ENCODE measurements at regions not wholly inside any gene's neighbourhood (a gene's known extent, or its start where the extent isn't known, plus 50 kb on each side); places are given as distances from the start of the nearest gene placed in this dataset.

- no peak overlapping the region for H3K27ac ChIP-seq (ENCODE audit: low read depth, low read length)
- TF ChIP-seq CTCF (IDR thresholded peaks at IDR 0.05; ENCODE audit: insufficient read depth, low read length, poor library complexity, severe bottlenecking) (no peak), EZH2phosphoT487 (conservative IDR thresholded peaks at IDR 0.05; ENCODE audit: low read length) (no peak)
- no peaks in the 10 kb centered on the region for H3K27me3 ChIP-seq (ENCODE audit: low read length)
- H3K79me2 ChIP-seq (ENCODE audit: insufficient read depth, low read length) = no peaks in the 10 kb centered on the region
- no peaks in the 10 kb centered on the region for H3F3A ChIP-seq (ENCODE audit: insufficient read depth)
- no peaks in the 10 kb centered on the region for H3K9me2 ChIP-seq (replicated peaks; ENCODE audit: insufficient read depth, low read length)
- H3K9me3 ChIP-seq (ENCODE audit: insufficient read depth, low read length) = no peaks in the 10 kb centered on the region
- no peak overlapping the region for H2AFZ ChIP-seq (ENCODE audit: low read depth, low read length, severe bottlenecking)
- H3K36me3 ChIP-seq (ENCODE audit: low read length) = no peaks in the 10 kb centered on the region
- H4K20me1 ChIP-seq (ENCODE audit: low read depth, low read length) = no peaks in the 10 kb centered on the region
- H3K9ac ChIP-seq (ENCODE audit: low read length) = no peak overlapping the region
- H3K4me2 ChIP-seq (ENCODE audit: low read depth, low read length, poor library complexity, severe bottlenecking) = no peak overlapping the region
- H3K4me3 ChIP-seq (ENCODE audit: insufficient read depth, low read length, poor library complexity, severe bottlenecking) = no peak overlapping the region
Observed at GRCh38 chr13:74883834-74884233, 598.1 kb downstream of the TBC1D4 start.

- Histone ChIP-seq H3F3A (ENCODE audit: insufficient read depth) (no peaks in the 10 kb centered on the region), H3K9me3 (ENCODE audit: insufficient read depth, low read length) (no peaks in the 10 kb centered on the region), H3K4me2 (ENCODE audit: low read depth, low read length, poor library complexity, severe bottlenecking) (no peak overlapping the region), H3K9ac (ENCODE audit: low read length) (no peak overlapping the region), H3K9me2 (replicated peaks; ENCODE audit: insufficient read depth, low read length) (0 out of 2 replicates have a peak, but pooled peaks cover 3% of the 10 kb centered on the region), H3K4me3 (ENCODE audit: insufficient read depth, low read length, poor library complexity, severe bottlenecking) (no peak overlapping the region), H2AFZ (ENCODE audit: low read depth, low read length, severe bottlenecking) (no peak overlapping the region), H3K79me2 (ENCODE audit: insufficient read depth, low read length) (no peaks in the 10 kb centered on the region), H3K27ac (ENCODE audit: low read depth, low read length) (no peak overlapping the region), H3K27me3 (ENCODE audit: low read length) (no peaks in the 10 kb centered on the region), H4K20me1 (ENCODE audit: low read depth, low read length) (no peaks in the 10 kb centered on the region), H3K36me3 (ENCODE audit: low read length) (no peaks in the 10 kb centered on the region)
- TF ChIP-seq CTCF (IDR thresholded peaks at IDR 0.05; ENCODE audit: insufficient read depth, low read length, poor library complexity, severe bottlenecking) = no peak
- TF ChIP-seq EZH2phosphoT487 (conservative IDR thresholded peaks at IDR 0.05; ENCODE audit: low read length) = no peak
Observed at GRCh38 chr13:74871369-74872070, 610.4 kb downstream of the TBC1D4 start.

DNA sequence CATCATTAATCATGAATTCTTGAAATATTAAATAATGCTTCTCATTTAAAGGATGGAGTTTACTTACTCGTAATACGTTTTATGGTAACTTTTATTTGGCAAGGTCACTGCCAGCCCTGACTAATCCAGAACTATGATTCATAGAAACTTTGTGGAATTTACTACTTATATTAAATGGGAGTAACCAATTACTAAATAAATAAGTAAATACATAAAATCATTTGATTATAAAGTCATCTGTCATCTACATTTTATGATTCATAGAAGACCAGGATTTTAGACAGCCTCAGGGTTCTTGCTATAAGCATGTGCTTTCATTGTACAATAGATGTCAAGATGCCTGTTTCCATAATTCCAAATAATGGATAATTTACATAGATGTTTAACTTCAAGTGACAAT lies 611.1 kb downstream of the TBC1D4 start:
- no peaks in the 10 kb centered on the region for H4K20me1 ChIP-seq (ENCODE audit: low read depth, low read length)
- no peaks in the 10 kb centered on the region for H3K36me3 ChIP-seq (ENCODE audit: low read length)
- H3K9ac ChIP-seq (ENCODE audit: low read length) = no peak overlapping the region
- no peaks in the 10 kb centered on the region for H3K9me3 ChIP-seq (ENCODE audit: insufficient read depth, low read length)
- no peak overlapping the region for H2AFZ ChIP-seq (ENCODE audit: low read depth, low read length, severe bottlenecking)
- no peaks in the 10 kb centered on the region for H3K79me2 ChIP-seq (ENCODE audit: insufficient read depth, low read length)
- no peak overlapping the region for H3K27ac ChIP-seq (ENCODE audit: low read depth, low read length)
- no peaks in the 10 kb centered on the region for H3K27me3 ChIP-seq (ENCODE audit: low read length)
- no peak overlapping the region for H3K4me2 ChIP-seq (ENCODE audit: low read depth, low read length, poor library complexity, severe bottlenecking)
- 0 out of 2 replicates have a peak, but pooled peaks cover 3% of the 10 kb centered on the region for H3K9me2 ChIP-seq (replicated peaks; ENCODE audit: insufficient read depth, low read length)
- no peak for TF ChIP-seq EZH2phosphoT487 (conservative IDR thresholded peaks at IDR 0.05; ENCODE audit: low read length)
- no peak for TF ChIP-seq CTCF (IDR thresholded peaks at IDR 0.05; ENCODE audit: insufficient read depth, low read length, poor library complexity, severe bottlenecking)
- H3F3A ChIP-seq (ENCODE audit: insufficient read depth) = no peaks in the 10 kb centered on the region
- no peak overlapping the region for H3K4me3 ChIP-seq (ENCODE audit: insufficient read depth, low read length, poor library complexity, severe bottlenecking)

Data from SU-DHL-6 (cell line).